NOMO-1 treated with dmso at 0.1 percent for 144 hours (cell line): ENCODE measurements at regions not wholly inside any gene's neighbourhood (a gene's known extent, or its start where the extent isn't known, plus 50 kb on each side); places are given as distances from the start of the nearest gene placed in this dataset.

Source experiments
- DNase-seq: peaks from one replicate; lab custom pipeline; 2025; ENCODE audit not compliant: unreplicated experiment; lab: John Stamatoyannopoulos, UW

- DNase-seq: no peak
These were observed 51.0 kb upstream of the SNRPB2 start for GRCh38 chr20:16678779-16679178.

GRCh38 chr20:16676891-16677290 lies 52.9 kb upstream of the SNRPB2 start:
- DNase-seq: no peak

GRCh38 chr20:16675001-16675564 lies 54.7 kb upstream of the SNRPB2 start:
- no peak for DNase-seq

- DNase-seq: no peak
These were observed 55.6 kb upstream of the SNRPB2 start for GRCh38 chr20:16674243-16674642.

- no peak for DNase-seq
These were observed 57.5 kb upstream of the SNRPB2 start for GRCh38 chr20:16672299-16672698.

GRCh38 chr20:16671753-16672152 lies 58.1 kb upstream of the SNRPB2 start:
- no peak for DNase-seq

GRCh38 chr20:16666272-16666671 lies 63.6 kb upstream of the SNRPB2 start:
- no peak for DNase-seq

GRCh38 chr20:16664020-16664419 lies 65.8 kb upstream of the SNRPB2 start:
- DNase-seq: no peak

GRCh38 chr20:16662467-16662866 lies 67.4 kb upstream of the SNRPB2 start:
- DNase-seq: no peak

GRCh38 chr20:16661756-16662155 lies 68.1 kb upstream of the SNRPB2 start:
- DNase-seq: peak; percentile 45

GRCh38 chr20:16654858-16655535 lies 74.8 kb upstream of the SNRPB2 start:
- no peak for DNase-seq

- DNase-seq: no peak
These were observed 76.6 kb upstream of the SNRPB2 start for GRCh38 chr20:16653266-16653665.

- no peak for DNase-seq
These were observed 74.8 kb upstream of the KIF16B start for GRCh38 chr20:16647875-16648597.

GRCh38 chr20:16641511-16642023 lies 68.3 kb upstream of the KIF16B start:
- no peak for DNase-seq

- no peak for DNase-seq
These were observed 66.0 kb upstream of the KIF16B start for GRCh38 chr20:16639027-16639941.

GRCh38 chr20:16637797-16638196 lies 64.5 kb upstream of the KIF16B start:
- no peak for DNase-seq

GRCh38 chr20:16626849-16627248 lies 53.6 kb upstream of the KIF16B start:
- DNase-seq: no peak

- DNase-seq: no peak
These were observed 50.9 kb upstream of the KIF16B start for GRCh38 chr20:16624106-16624505.
